ENCODE measurements at regions not wholly inside any gene's neighbourhood (a gene's known extent, or its start where the extent isn't known, plus 50 kb on each side); places are given as distances from the start of the nearest gene placed in this dataset.

DNA sequence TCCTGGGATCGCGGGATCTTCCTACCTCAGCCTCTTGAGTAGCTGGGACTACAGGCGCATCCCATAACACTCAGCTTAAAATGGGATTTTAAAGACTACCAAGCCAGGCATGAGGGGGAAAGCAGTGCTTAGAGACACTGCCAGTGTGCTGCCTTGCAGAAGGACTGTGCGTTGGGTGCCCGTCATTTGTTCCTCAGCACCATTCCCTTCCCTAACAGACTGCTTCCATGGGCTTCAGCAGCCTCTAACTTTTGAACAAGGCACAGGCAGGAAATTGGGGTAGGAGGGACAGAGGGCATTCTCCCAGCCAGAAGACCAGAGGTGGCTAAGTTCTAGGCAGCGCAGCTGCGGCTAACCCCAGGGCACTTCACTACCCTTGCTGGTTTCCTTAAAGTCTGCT lies 73.9 kb upstream of the USP24 start:
- TF ChIP-seq, protein P1, sequence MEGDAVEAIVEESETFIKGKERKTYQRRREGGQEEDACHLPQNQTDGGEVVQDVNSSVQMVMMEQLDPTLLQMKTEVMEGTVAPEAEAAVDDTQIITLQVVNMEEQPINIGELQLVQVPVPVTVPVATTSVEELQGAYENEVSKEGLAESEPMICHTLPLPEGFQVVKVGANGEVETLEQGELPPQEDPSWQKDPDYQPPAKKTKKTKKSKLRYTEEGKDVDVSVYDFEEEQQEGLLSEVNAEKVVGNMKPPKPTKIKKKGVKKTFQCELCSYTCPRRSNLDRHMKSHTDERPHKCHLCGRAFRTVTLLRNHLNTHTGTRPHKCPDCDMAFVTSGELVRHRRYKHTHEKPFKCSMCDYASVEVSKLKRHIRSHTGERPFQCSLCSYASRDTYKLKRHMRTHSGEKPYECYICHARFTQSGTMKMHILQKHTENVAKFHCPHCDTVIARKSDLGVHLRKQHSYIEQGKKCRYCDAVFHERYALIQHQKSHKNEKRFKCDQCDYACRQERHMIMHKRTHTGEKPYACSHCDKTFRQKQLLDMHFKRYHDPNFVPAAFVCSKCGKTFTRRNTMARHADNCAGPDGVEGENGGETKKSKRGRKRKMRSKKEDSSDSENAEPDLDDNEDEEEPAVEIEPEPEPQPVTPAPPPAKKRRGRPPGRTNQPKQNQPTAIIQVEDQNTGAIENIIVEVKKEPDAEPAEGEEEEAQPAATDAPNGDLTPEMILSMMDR (IDR thresholded peaks at IDR 0.05) = no peak
- no peak for TF ChIP-seq EP300 (IDR thresholded peaks at IDR 0.05; ENCODE audit: low read depth)
